ENCODE measurements at regions not wholly inside any gene's neighbourhood (a gene's known extent, or its start where the extent isn't known, plus 50 kb on each side); places are given as distances from the start of the nearest gene placed in this dataset.

- CTCF ChIA-PET, result no interaction called here
- intact Hi-C loops (cut with DNase I, micrococcal nuclease), result no loop called here
Observed at GRCh38 chr20:17172836-17173516, 53.9 kb upstream of the PCSK2 start.

More at GRCh38 chr20:17172836-17173516, 53.9 kb upstream of the PCSK2 start:
- Histone ChIP-seq H3K4me1 (ENCODE audit: insufficient read depth, low read length) (no peaks in the 10 kb centered on the region), H3K27ac (ENCODE audit: low read depth in 1 of 2, low read length in 2 of 2) (no peak overlapping the region), H3K4me3 (ENCODE audit: low read length) (no peak overlapping the region), H3K27me3 (ENCODE audit: control insufficient read depth in 1 of 2, insufficient read depth in 2 of 2, low read length in 2 of 2) (no peaks in the 10 kb centered on the region), H3K36me3 (ENCODE audit: insufficient read depth, low read length) (no peaks in the 10 kb centered on the region), H3K9me3 (ENCODE audit: control insufficient read depth in 1 of 2, insufficient read depth in 1 of 2, low read length in 2 of 2) (peaks cover 0 to 3% of the 10 kb centered on the region in 2 experiments)
- Mint-ChIP-seq H3K36me3 (ENCODE audit: low read depth) (no peaks in the 10 kb centered on the region), H3K27me3 (peaks cover 5% of the 10 kb centered on the region), H3K9me3 (peaks cover 3% of the 10 kb centered on the region), H3K4me1 (ENCODE audit: low read depth) (no peaks in the 10 kb centered on the region), H3K4me3 (no peak overlapping the region), H3K27ac (no peak overlapping the region)
- ATAC-seq (ENCODE audit: poor library complexity) (no peak), DNase-seq (no peak)
- POLR2A ChIA-PET, result no interaction called here
- TF ChIP-seq CTCF (IDR thresholded peaks at IDR 0.05), result no peak

Measured in CD4-positive, alpha-beta T cell (primary cell).